ENCODE measurements at regions not wholly inside any gene's neighbourhood (a gene's known extent, or its start where the extent isn't known, plus 50 kb on each side); places are given as distances from the start of the nearest gene placed in this dataset.

DNA sequence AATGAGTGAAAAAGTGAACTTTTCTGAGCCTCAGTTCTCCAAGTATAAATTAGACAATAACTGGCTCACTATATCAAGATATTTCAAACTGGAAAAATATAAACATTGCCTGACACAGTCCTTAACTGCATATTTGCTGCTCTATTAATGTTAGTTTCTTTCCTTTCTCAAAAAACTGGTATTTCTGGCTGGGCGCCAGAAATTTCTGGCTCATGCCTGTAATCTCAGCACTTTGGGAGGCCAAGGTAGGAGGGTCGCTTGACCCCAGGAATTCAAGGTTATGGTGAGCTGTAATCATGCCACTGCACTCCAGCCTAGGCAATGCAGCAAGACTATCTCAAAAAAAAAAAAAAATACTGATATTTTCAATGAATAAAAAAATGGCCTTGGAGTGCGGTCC is 227.0 kb downstream of the MAGEB17 start:
- H3K27ac Mint-ChIP-seq = no peak overlapping the region
- no peaks in the 10 kb centered on the region for H3K9me3 Mint-ChIP-seq
- H3K36me3 Mint-ChIP-seq = no peaks in the 10 kb centered on the region
- no peak for DNase-seq (ENCODE audit: extremely low spot score, unreplicated experiment)
- TF ChIP-seq, protein P1, sequence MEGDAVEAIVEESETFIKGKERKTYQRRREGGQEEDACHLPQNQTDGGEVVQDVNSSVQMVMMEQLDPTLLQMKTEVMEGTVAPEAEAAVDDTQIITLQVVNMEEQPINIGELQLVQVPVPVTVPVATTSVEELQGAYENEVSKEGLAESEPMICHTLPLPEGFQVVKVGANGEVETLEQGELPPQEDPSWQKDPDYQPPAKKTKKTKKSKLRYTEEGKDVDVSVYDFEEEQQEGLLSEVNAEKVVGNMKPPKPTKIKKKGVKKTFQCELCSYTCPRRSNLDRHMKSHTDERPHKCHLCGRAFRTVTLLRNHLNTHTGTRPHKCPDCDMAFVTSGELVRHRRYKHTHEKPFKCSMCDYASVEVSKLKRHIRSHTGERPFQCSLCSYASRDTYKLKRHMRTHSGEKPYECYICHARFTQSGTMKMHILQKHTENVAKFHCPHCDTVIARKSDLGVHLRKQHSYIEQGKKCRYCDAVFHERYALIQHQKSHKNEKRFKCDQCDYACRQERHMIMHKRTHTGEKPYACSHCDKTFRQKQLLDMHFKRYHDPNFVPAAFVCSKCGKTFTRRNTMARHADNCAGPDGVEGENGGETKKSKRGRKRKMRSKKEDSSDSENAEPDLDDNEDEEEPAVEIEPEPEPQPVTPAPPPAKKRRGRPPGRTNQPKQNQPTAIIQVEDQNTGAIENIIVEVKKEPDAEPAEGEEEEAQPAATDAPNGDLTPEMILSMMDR (conservative IDR thresholded peaks at IDR 0.05) = no peak
- H3K4me3 Mint-ChIP-seq = no peak overlapping the region
- H3K4me1 Mint-ChIP-seq (ENCODE audit: unreplicated experiment) = peaks cover 5% of the 10 kb centered on the region
- no peaks in the 10 kb centered on the region for H3K27me3 Mint-ChIP-seq

DNA sequence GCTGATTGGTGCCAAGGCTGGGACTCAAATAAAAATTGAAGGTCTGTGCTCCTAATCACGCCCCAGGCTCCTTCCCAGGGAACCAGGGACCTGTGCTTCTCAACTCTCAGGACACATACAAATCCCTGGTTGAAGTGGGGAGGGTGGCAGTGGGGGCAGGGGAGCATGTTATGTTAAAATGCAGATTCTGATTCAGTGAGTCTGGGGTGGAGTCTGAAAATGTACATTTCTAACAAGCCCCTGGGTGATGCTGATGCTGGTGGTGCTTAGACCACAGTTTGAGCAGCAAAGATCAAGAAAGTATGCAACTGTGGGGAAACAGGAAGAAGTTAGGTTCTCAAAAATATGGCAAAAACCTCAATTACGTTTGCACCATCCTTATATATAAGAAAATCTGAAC is 236.5 kb downstream of the MAGEB17 start:
- H3K9me3 Mint-ChIP-seq = peaks cover 4% of the 10 kb centered on the region
- DNase-seq (ENCODE audit: extremely low spot score, unreplicated experiment) = no peak
- H3K27ac Mint-ChIP-seq = no peak overlapping the region
- H3K36me3 Mint-ChIP-seq = peaks cover 3% of the 10 kb centered on the region
- H3K4me1 Mint-ChIP-seq (ENCODE audit: unreplicated experiment) = no peaks in the 10 kb centered on the region
- H3K27me3 Mint-ChIP-seq = no peaks in the 10 kb centered on the region
- TF ChIP-seq, protein P1 (conservative IDR thresholded peaks at IDR 0.05) = no peak
- no peak overlapping the region for H3K4me3 Mint-ChIP-seq

DNA sequence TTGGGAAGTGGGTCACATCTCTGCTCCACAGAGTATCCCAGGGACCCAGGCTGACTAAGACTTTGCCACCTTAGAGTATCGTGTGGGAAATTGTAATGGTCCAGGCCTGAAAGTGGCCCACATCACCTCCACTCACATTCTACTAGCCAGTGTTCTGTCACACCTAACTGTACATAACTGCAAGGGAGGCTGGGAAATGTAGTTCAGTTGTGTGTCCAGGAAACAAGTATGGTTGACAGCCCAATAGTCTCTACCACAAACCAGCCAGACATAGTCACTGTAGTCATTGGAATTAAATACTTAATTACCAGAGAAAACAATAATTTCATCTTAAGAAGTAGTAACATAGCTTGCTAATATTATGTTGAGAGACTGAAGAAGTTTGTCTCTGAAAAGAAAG is 233.4 kb upstream of the S100G start:
- TF ChIP-seq, protein P1 (conservative IDR thresholded peaks at IDR 0.05) = no peak
- no peaks in the 10 kb centered on the region for H3K27me3 Mint-ChIP-seq
- H3K9me3 Mint-ChIP-seq = no peaks in the 10 kb centered on the region
- no peaks in the 10 kb centered on the region for H3K4me1 Mint-ChIP-seq (ENCODE audit: unreplicated experiment)
- DNase-seq (ENCODE audit: extremely low spot score, unreplicated experiment) = no peak
- H3K27ac Mint-ChIP-seq = no peak overlapping the region
- peaks cover 4% of the 10 kb centered on the region for H3K36me3 Mint-ChIP-seq
- no peak overlapping the region for H3K4me3 Mint-ChIP-seq

DNA sequence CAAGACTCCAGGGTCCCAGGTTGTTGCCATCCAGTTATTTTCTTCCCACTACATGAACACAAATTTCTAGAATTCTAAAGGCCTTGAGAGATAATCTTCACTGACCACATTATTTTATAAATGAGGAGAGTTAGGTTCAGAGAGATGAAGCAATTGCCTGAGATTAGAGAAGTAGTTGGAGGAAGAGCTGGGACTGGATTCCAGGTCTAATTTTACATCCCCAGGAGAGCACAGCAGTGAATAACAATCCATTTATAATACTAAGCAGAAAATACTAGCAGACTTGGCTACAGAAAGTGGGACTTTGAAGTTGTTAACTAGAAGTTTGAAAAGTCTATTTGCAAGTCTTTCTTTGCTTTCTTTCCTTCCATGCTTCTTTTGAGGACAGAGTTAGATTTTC is 231.3 kb upstream of the S100G start:
- TF ChIP-seq, protein P1 (conservative IDR thresholded peaks at IDR 0.05) = no peak
- Mint-ChIP-seq H3K27me3 (no peaks in the 10 kb centered on the region), H3K4me3 (no peak overlapping the region), H3K4me1 (ENCODE audit: unreplicated experiment) (no peaks in the 10 kb centered on the region), H3K27ac (no peak overlapping the region), H3K9me3 (no peaks in the 10 kb centered on the region), H3K36me3 (peaks cover 4% of the 10 kb centered on the region)
- DNase-seq (ENCODE audit: extremely low spot score, unreplicated experiment) = no peak

DNA sequence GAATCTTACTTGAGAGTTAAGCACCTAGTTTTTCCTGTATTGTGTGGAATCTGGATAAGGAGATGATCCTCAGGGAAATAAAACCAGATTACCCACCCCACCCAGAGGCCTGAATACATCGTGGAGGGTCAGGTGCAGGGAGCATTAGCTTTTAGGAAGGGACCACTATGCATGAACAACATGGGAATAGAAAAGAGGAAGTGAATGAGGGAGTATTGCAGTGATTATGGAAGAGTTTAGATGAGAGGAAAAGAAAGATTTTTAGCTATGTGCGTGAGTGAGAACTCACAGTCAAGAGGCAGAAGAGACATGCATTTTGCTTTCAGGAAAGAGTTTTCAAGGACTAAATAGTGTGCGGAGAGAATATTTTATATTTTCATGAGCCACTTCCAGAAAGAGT is 222.3 kb upstream of the S100G start:
- Mint-ChIP-seq H3K4me3 (no peak overlapping the region), H3K9me3 (no peaks in the 10 kb centered on the region), H3K27me3 (no peaks in the 10 kb centered on the region), H3K36me3 (no peaks in the 10 kb centered on the region), H3K4me1 (ENCODE audit: unreplicated experiment) (no peaks in the 10 kb centered on the region), H3K27ac (no peak overlapping the region)
- TF ChIP-seq, protein P1 (conservative IDR thresholded peaks at IDR 0.05) = no peak
- no peak for DNase-seq (ENCODE audit: extremely low spot score, unreplicated experiment)

DNA sequence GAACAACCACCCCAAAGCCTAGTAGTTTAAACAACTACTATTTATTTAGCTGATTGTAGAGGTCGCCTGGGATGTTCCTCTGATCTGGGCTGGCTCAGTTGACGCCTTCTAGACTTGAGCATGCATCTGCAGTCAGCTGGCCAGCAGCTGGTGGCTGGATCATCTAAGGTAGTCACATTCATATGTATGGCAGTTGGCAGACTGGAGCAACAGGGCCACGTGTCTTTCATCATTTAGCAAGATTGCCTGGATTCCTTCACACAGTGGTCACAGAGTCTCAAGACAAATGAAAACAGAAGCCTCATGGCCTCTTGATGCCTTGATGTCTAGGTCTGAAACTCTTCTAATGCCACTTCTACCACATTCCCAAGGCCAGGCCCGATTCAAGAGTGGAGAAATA is 220.6 kb upstream of the S100G start:
- Mint-ChIP-seq H3K4me1 (ENCODE audit: unreplicated experiment) (no peaks in the 10 kb centered on the region), H3K36me3 (no peaks in the 10 kb centered on the region), H3K27ac (no peak overlapping the region), H3K4me3 (no peak overlapping the region), H3K9me3 (no peaks in the 10 kb centered on the region), H3K27me3 (no peaks in the 10 kb centered on the region)
- TF ChIP-seq, protein P1 (conservative IDR thresholded peaks at IDR 0.05) = no peak
- DNase-seq (ENCODE audit: extremely low spot score, unreplicated experiment) = no peak

Measured in type B pancreatic cell (in vitro differentiated cells).